ENCODE measurements at regions not wholly inside any gene's neighbourhood (a gene's known extent, or its start where the extent isn't known, plus 50 kb on each side); places are given as distances from the start of the nearest gene placed in this dataset.

DNA sequence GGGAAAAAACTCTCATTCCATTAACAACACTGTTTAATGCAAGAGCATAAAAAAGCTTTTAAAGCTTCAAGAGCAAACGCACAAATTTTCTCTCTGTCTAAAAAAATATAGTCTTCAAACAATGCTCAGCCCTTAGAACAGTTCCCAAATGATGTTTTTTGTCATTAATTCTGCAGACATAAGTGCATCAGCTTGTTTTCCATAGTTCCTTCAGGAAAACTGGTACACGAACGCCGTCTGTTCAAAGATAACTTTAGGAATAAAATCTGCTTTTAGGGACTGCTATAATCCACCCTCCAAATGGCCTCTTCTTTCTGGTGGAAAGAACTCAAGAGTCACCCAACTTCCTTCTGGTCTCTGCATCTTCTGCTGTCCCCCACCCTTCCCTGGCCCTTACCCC, 98.2 kb upstream of the SLC66A3 start:
- peaks cover 5% of the 10 kb centered on the region for H3K27me3 Mint-ChIP-seq
- no peak overlapping the region for H3K27ac Mint-ChIP-seq
- H3K4me3 Mint-ChIP-seq, result no peak overlapping the region
- no peaks in the 10 kb centered on the region for H3K4me1 Mint-ChIP-seq
- peaks cover 3% of the 10 kb centered on the region for H3K36me3 Mint-ChIP-seq
- H3K9me3 Mint-ChIP-seq, result peaks cover 2 to 18% (median 3%) of the 10 kb centered on the region in 3 donors

DNA sequence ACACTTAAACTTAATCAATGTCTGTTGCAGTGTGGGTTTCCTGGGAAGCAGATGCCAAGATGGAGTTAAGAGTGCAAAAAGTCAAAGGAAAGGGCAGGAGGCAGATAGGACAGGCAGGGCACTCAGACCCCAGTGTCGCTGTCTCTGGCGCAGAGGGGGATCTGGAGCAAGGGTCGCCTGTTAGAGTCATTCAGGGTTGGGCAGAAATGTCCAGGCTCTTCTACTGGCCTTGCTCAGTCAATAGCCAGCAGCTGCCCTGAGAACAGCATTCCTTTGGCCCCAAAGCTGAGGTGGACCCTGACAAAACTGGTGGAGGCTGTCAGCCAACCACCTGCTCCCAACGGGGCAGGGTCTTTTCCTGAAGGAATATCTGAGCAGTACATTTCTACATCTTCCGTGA, 97.1 kb upstream of the SLC66A3 start:
- Mint-ChIP-seq H3K27ac (no peak overlapping the region), H3K36me3 (peaks cover 3% of the 10 kb centered on the region), H3K4me1 (no peaks in the 10 kb centered on the region), H3K9me3 (peaks cover 2 to 24% (median 6%) of the 10 kb centered on the region in 3 donors), H3K4me3 (no peak overlapping the region), H3K27me3 (peaks cover 5% of the 10 kb centered on the region)

- Mint-ChIP-seq H3K4me3 (no peak overlapping the region), H3K36me3 (peaks cover 3% of the 10 kb centered on the region), H3K27ac (no peak overlapping the region), H3K9me3 (peaks cover 2 to 24% (median 8%) of the 10 kb centered on the region in 3 donors), H3K27me3 (peaks cover 5% of the 10 kb centered on the region), H3K4me1 (peaks cover 0 to 2% (median 0%) of the 10 kb centered on the region in 3 donors)
These were observed 94.7 kb upstream of the SLC66A3 start for GRCh38 chr2:11060376-11061169.

DNA sequence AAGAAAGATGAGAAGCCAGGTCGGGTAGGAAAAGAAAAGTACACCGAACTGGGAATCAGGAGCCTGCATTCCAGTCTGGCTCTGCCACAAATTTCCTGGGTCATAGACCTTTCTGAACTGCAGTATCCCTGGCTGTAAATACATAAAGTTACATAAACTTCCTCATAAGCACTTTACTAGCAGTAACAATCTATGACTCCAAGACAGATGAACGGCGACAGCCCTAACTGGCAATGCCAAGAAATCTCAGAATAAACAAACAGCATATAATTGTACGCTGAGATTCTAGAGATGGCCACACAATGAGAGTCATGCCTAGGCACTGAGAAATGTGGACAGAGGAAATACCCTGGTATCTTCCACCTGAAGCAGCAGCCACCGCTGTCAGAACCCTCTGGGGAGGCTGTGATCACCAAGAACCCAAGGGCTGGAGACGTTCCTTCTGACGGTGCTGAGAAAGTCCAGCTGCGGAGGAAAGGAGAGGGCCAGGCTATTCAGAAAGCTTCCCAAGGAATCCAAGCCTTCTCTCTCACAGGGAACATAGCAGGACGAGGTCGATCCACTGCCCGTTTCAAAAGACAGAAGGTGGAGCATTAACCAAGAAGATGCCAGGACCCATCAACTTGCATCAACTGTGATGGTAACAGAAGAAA, 89.3 kb upstream of the SLC66A3 start:
- Mint-ChIP-seq H3K4me3 (no peak overlapping the region), H3K36me3 (no peaks in the 10 kb centered on the region), H3K27ac (no peak overlapping the region), H3K9me3 (peaks cover 2 to 10% (median 5%) of the 10 kb centered on the region in 3 donors), H3K4me1 (peaks cover 0 to 2% (median 0%) of the 10 kb centered on the region in 3 donors), H3K27me3 (peaks cover 15% of the 10 kb centered on the region)

DNA sequence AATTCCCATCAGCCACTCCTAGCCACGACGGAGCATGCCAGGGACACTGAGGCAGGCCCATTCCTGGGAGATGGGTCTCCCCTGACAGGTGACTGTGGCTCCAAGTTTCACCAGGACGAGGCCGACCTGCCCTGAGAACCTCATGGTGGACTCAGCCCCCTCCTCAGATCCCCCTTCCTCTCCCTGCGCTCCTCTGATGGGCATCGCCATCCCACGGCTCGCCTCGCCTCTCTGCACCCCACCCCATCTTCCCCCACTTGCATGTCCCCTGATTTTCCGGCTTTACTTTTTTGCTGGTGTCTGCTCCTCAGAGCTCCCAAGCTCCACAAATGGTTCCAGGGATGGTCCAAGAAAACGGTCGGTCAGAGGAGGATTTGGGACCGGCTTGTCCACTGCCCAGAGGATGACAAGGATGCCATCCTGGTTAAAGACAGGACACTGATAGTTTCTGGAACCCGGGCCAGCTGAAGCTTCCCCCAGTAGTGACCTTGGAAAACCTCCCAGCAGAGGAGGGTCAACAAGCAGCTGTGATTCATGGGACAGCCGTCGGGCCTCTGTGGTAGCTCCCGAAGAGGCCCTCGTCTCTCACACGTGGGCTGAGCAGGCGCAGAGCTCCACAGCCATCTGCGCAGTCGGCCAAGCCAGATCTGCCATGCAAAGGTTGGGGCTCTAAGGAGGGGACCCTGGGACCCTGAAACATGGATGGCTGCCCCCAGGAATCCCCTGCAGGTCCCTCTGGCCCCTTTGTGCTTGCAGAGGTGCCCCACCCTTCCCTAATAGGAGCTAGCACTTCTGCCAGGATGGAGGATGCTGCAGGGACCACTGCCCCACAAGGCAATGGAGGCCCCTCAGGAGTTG, 87.8 kb upstream of the SLC66A3 start:
- H3K9me3 Mint-ChIP-seq, result peaks cover 0 to 3% (median 2%) of the 10 kb centered on the region in 3 donors
- peaks cover 0 to 7% (median 0%) of the 10 kb centered on the region in 3 donors for H3K4me1 Mint-ChIP-seq
- no peak overlapping the region for H3K27ac Mint-ChIP-seq
- no peak overlapping the region for H3K4me3 Mint-ChIP-seq
- H3K27me3 Mint-ChIP-seq, result peaks cover 18% of the 10 kb centered on the region
- H3K36me3 Mint-ChIP-seq, result no peaks in the 10 kb centered on the region

GRCh38 chr2:11068079-11068741, 87.1 kb upstream of the SLC66A3 start:
- H3K27ac Mint-ChIP-seq, result no peak overlapping the region
- H3K27me3 Mint-ChIP-seq, result peaks cover 16% of the 10 kb centered on the region
- H3K9me3 Mint-ChIP-seq, result peaks cover 0 to 3% (median 0%) of the 10 kb centered on the region in 3 donors
- peaks cover 0 to 7% (median 0%) of the 10 kb centered on the region in 3 donors for H3K4me1 Mint-ChIP-seq
- H3K36me3 Mint-ChIP-seq, result no peaks in the 10 kb centered on the region
- no peak overlapping the region for H3K4me3 Mint-ChIP-seq

GRCh38 chr2:11068856-11069526, 86.3 kb upstream of the SLC66A3 start:
- H3K27me3 Mint-ChIP-seq, result peaks cover 14% of the 10 kb centered on the region
- H3K9me3 Mint-ChIP-seq, result peaks cover 0 to 3% (median 0%) of the 10 kb centered on the region in 3 donors
- no peak overlapping the region for H3K4me3 Mint-ChIP-seq

GRCh38 chr2:11069566-11070185, 85.6 kb upstream of the SLC66A3 start:
- Mint-ChIP-seq H3K27me3 (peaks cover 14% of the 10 kb centered on the region), H3K27ac (no peak overlapping the region), H3K4me3 (no peak overlapping the region)

More at GRCh38 chr2:11068856-11069526, 86.3 kb upstream of the SLC66A3 start:
- no peaks in the 10 kb centered on the region for H3K36me3 Mint-ChIP-seq
- H3K27ac Mint-ChIP-seq, result no peak overlapping the region
- peaks cover 0 to 7% (median 0%) of the 10 kb centered on the region in 3 donors for H3K4me1 Mint-ChIP-seq

DNA sequence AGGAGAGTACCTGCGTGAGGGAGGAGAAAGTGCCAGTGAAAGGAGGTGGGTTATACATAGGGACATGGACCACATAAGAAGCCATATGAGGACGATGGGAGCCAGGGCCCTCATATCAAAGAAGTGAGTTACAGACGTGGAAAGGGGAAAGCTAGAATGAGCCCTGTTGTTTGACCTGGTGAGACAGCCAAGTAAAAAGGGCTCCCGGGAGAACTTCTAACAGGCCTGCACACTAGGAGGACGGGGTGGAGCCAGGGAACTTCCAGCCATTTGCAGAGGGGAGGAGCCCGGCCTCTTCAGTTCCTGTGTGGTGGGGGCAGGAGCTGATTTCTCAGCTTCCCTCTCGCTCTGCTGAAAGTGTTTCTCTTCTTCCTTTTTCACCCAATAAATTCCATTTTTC, 84.1 kb upstream of the SLC66A3 start:
- Mint-ChIP-seq H3K27ac (no peak overlapping the region), H3K4me1 (peaks cover 0 to 5% (median 0%) of the 10 kb centered on the region in 3 donors), H3K36me3 (no peaks in the 10 kb centered on the region), H3K4me3 (peak overlapping the region in 1 of 4 donors; percentile 68), H3K27me3 (peaks cover 12% of the 10 kb centered on the region), H3K9me3 (no peaks in the 10 kb centered on the region)

More at GRCh38 chr2:11069566-11070185, 85.6 kb upstream of the SLC66A3 start:
- no peaks in the 10 kb centered on the region for H3K36me3 Mint-ChIP-seq
- peaks cover 0 to 6% (median 0%) of the 10 kb centered on the region in 3 donors for H3K4me1 Mint-ChIP-seq
- H3K9me3 Mint-ChIP-seq, result peaks cover 0 to 3% (median 0%) of the 10 kb centered on the region in 3 donors

DNA sequence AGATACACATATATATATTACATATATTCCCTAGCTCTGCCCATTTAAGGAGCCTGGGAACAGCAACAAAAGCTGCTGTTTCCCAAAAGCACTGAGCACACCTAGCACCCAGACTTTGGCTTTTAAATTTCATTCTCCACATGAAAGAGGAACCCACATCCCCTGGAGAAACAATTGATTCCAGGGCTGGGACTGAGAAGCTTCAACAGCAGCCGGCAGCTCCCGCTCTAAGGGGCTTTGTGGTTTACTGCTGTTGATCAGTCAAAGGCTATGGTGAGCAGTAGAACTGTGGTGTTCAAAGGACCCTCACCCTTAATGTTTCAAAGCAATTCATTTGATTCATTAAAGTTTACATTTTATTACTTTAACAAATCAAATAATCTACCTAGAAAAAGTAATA, 83.3 kb upstream of the SLC66A3 start:
- Mint-ChIP-seq H3K4me3 (no peak overlapping the region), H3K4me1 (peaks cover 0 to 5% (median 0%) of the 10 kb centered on the region in 3 donors), H3K27me3 (peaks cover 16% of the 10 kb centered on the region), H3K27ac (no peak overlapping the region), H3K36me3 (no peaks in the 10 kb centered on the region), H3K9me3 (no peaks in the 10 kb centered on the region)

DNA sequence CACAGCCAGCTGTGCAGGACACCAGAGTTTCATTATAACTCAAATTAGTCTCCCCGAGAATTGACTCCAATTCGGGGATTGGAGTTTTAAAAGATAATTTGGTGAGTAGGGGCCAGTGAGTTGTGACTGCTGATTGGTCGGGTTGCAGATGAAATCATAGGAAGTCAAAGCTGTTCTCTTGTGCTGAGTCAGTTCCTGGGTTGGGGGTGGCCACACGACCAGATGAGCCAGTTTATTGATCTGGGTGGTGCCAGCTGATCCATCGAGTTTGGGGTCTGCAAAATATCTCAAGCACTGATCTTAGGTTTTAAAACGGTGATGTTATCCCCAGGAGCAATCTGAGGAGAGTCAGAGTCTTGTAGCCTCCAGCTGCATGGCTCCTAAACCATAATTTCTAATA, 82.7 kb upstream of the SLC66A3 start:
- peaks cover 0 to 8% (median 0%) of the 10 kb centered on the region in 3 donors for H3K4me1 Mint-ChIP-seq
- H3K27me3 Mint-ChIP-seq, result peaks cover 15% of the 10 kb centered on the region
- no peak overlapping the region for H3K27ac Mint-ChIP-seq
- no peaks in the 10 kb centered on the region for H3K36me3 Mint-ChIP-seq
- H3K4me3 Mint-ChIP-seq, result no peak overlapping the region
- H3K9me3 Mint-ChIP-seq, result no peaks in the 10 kb centered on the region

- H3K4me3 Mint-ChIP-seq, result no peak overlapping the region
- no peaks in the 10 kb centered on the region for H3K36me3 Mint-ChIP-seq
- peaks cover 15% of the 10 kb centered on the region for H3K27me3 Mint-ChIP-seq
- peaks cover 0 to 8% (median 0%) of the 10 kb centered on the region in 3 donors for H3K4me1 Mint-ChIP-seq
- no peaks in the 10 kb centered on the region for H3K9me3 Mint-ChIP-seq
- H3K27ac Mint-ChIP-seq, result no peak overlapping the region
These were observed 82.0 kb upstream of the SLC66A3 start for GRCh38 chr2:11073251-11073650.

DNA sequence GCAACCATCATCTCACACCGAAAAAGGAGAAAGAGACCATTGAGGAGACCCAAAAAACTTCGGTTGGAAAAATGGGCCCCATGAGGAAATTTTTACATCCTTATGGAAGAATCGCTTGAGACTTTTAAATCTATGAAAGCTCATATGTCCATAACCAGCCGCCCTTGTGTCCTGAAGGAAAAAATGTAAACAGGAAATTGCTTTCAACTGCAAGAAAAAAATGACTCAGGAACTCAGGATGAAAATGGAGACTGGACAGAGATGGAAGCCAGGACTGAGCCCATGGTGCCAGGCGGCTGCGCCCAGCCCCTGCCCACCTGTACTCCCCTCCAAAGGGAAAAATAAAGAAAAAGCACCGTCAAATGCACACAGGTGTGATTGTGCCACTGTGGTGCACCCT, 81.5 kb upstream of the SLC66A3 start:
- H3K4me1 Mint-ChIP-seq, result peaks cover 0 to 8% (median 0%) of the 10 kb centered on the region in 3 donors
- no peaks in the 10 kb centered on the region for H3K9me3 Mint-ChIP-seq
- no peaks in the 10 kb centered on the region for H3K36me3 Mint-ChIP-seq
- H3K4me3 Mint-ChIP-seq, result no peak overlapping the region
- no peak overlapping the region for H3K27ac Mint-ChIP-seq
- peaks cover 11% of the 10 kb centered on the region for H3K27me3 Mint-ChIP-seq

All from IgD-negative memory B cell (primary cell).